HG03060 (cell line): ENCODE measurements at regions not wholly inside any gene's neighbourhood (a gene's known extent, or its start where the extent isn't known, plus 50 kb on each side); places are given as distances from the start of the nearest gene placed in this dataset.
"Not testable (repeated sequence)": the region's sequence is repeated elsewhere in the genome, so short reads cannot be mapped to it uniquely, and the experiment has no call there.

ENCODE experiments used
- ATAC-seq: cut with Tn5 transposase; IDR thresholded peaks from one replicate; pipeline ENCODE4 v1.9.1; 2021; ENCODE audit warnings: low read depth, moderate number of reproducible peaks; ENCODE audit not compliant: unreplicated experiment

DNA sequence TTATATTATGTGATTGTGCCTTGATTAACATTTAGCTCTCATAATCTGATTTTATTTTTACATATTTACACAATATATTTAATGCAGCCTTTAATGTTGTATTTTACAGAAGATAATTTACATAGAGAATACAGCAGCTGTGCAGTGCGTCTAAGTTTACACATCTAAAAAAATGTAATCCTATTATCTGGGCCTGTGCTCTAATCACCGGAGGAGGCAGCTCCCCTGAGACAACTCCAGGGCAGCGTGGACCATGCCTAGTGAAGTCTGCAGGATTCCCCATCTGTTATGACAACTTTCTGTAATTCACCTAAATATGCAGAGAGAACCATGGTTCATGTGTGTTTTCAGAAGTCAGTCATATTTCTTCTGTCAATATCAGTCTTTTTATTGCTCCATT lies 1149.3 kb downstream of the TMEM121 start:
- not testable (repeated sequence) for ATAC-seq

DNA sequence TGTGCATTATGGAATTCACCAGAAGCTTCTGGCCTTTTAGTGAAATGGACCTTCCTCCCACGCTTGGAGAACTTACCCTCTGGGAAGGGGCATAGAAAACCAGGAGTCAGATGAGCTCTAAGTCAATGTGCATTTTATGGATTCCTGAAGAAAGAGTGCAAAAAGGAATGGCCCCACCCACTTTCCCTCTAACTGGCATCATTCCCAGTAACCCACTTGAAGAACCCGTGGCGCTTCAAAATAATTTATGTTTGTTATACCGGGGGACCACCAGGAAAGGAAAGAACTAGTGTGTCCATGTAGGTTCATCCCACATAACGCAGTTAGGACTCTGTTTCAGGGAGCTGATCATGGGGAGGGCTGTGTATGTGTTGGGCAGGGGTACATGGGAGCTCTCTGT lies 1153.4 kb downstream of the TMEM121 start:
- no peak for ATAC-seq

DNA sequence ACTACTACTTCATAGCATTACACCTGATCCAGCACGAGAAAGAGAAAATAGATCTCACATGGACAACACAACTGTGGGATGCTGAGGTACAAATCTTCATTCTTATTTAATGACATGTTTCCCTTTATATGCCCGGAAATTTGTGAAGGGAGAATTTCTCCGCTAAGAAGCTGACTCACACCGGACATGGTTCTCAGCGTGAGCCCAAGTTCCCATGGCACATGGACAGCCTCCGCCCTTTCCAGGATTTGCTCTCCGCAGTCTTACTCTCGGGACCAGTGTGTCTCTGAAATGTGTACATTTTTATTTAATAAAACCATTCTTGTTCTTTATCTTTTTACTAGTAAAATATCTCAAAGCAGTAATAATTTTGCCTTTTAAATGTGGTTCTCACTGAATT lies 1154.8 kb downstream of the TMEM121 start:
- ATAC-seq: no peak

DNA sequence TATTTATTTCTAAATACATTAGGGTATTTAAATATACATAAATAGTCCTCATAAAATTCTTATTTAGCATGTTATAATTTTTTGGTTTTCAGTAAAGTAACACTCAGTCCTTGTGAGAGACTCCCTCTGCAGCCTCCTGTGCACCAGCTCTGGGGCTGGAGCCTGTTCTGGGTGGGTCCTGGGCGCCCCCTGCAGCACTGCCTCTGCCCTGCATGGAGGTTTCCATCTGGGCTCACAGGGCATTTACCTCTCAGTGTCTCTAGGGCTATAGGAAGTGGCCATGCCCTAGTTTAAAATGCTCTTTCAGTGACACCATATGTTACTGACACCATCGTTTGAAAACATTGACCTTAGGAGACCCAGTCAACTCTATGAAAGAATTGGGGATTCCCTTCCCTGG lies 1155.2 kb downstream of the TMEM121 start:
- ATAC-seq: no peak

DNA sequence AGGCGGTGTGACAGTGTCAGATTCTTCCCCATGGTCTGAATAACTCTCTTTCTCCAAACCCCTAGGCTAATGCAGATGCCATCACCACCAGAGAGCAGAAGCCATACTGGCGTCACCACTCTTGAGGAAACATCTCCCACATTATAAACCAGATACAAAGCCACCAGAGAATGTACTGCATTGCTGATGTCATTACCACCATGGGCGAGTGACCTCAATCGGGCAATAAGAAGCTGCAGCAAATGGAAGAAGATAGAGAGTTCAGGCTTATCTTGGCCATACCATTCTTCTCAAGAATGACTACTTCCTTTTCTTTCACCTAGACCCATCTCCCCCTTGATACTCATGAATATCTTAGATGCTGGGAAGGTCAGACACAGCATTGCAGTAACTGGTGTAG lies 1157.2 kb downstream of the TMEM121 start:
- ATAC-seq: no peak

DNA sequence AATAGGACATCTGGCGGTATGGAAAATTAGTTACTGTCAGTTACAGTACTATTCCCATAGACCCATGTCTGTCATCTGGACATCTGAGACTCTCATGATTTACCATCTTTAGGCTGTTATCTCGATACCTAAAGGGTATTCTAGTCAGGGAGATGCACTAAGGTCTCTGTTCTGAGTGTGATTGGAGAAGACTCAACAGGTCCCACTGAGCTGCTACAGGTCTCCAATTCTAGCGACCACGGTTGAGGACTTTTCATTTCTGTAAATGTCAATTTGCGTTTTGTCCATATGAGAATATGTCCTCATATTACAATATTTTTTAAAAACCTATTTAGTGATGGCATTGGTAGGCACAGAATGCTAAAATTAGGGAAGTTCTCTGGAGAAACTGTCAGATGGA lies 1160.2 kb downstream of the TMEM121 start:
- ATAC-seq: no peak

DNA sequence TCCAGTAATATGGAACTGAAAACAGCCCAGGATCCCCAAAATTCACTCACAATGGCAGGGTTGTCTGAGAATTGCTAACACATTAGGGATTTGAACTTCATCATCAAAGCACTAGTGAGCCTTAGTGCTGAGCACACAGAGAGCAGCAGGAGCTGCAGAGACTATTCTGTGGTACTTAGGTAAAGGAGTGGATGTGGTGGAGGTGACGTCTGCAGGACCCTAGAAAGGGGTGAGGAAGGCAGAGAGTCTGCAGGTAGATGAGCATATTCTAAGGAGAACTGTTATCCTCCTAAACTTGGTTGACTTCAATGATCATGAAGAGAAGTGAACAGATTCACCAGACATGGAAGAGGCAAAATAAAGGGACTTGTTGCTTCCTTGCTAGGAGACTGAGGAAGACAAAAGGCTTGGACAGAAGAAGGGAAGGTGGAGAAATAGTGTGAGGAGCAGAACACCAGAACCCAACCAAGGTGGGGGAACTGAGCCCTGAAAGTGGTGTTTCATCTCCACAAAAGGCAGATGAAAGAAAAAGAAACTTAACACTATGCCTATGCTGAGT lies 1164.0 kb downstream of the TMEM121 start:
- no peak for ATAC-seq

DNA sequence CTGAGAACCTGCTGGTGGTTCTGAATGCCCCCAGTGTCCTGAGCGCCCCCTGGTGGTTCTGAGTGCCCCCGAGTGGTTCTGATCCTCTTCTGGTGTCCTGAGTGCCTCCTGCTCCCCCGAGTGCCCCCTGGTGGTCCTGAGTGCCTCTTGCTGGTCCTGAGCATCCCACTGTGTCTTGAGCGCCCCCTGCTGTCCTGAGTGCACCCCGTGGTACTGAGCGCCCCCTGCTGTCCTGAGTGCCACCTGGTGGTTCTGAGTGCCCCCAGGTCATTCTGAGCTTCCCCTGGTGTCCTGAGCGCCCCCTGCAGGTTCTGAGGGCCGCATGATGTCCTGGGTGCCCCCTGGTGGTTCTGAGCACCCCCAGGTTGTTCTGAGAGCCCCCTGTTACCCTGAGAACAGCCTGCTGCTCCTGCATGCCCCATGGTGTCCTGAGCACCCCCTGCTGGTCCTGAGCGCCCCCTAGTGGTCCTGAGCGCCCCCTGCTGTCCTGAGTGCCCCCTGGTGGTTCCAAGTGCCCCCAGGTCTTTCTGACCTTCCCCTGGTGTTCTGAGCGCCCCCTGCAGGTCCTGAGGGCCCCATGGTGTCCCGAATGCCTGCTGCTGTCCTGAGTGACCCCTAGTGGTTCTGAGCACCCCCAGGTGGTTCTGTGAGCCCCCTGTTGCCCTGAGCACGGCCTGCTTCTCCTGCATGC lies 1165.4 kb downstream of the TMEM121 start:
- ATAC-seq: no peak

DNA sequence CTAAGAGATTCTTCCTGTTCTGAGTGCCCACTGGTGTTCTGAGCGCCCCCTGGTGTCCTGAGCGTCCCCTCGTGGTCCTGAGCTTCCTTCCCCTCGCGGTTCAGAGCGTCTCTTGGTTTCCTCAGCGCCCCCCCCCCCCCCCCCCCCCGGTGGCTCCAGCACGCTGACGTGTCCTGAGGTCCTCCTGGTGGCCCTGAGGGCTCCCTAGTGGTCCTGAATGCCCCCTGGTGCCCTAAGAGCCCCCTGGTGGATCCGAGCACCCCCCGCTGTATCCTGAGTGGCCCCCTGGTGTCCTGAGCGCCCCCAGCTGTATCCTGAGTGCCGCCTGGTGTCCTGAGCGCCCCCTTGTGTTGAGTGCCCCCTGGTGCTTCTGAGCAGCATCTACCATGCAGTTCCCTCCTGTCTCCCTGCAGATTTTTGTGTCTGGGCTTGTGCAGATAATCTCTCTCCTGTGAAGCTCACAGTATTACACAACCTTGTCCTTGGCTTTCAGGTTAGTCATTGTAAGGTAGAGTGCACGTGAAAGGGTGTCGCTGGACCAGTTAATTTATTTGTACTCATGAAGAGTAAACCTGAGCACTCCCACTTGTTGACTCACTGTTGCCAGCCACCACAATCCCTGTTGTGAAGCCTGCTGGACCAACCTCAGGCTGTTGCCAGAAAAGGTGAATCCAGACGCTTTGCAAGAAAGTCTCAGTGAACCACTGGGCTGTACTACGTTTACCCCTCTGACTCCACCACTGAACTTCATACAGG lies 1168.4 kb downstream of the TMEM121 start:
- ATAC-seq: no peak

DNA sequence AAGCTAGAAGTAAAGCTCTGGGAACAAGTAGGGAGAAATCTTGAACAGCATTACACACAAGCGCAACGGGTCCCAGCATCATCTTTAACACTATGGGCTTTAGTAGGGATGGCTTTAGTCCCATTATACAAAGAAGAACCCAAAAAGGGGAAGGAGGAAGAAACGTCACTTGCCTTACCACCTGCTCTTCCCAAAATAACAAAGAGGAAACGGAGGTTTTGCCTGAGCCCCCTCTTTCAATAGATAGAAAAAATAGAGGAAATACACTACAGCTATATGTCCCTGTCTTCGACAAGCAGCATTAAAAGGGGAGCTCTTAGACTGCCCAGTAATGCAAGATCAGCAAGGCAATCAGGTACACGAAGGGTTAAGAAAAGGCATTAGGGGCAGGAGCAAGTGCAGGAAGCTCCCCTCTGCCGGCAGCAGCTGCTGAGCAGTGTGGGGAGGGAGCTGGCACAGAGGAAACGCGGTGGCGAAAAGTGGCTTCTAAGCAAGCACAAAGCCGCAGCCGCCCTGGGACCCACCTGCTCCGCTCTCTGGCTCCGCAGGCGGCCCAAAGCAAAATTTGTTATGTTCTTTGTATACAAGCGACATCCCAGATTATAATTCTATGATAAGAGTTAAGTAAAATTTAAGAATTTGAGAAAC lies 1172.4 kb downstream of the TMEM121 start:
- ATAC-seq: not testable (repeated sequence)

DNA sequence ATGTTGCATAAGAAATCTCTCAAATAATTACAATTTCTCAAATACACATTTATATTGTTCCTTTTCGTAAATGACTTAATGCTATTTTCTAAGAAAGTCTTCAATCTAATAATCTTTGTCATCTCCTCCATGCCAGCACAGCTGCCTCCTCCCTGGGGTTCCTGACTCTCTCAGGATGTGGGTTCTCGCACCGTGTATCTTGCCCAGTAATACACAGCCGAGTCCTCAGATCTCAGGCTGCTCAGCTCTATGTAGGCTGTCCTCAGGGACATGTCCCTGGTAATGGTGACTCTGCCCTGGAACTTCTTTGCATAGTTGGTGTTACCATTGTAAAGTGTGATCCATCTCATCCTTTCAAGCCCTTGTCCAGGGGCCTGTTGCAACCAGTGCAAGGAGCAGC lies 1177.3 kb downstream of the TMEM121 start:
- ATAC-seq: not testable (repeated sequence)

DNA sequence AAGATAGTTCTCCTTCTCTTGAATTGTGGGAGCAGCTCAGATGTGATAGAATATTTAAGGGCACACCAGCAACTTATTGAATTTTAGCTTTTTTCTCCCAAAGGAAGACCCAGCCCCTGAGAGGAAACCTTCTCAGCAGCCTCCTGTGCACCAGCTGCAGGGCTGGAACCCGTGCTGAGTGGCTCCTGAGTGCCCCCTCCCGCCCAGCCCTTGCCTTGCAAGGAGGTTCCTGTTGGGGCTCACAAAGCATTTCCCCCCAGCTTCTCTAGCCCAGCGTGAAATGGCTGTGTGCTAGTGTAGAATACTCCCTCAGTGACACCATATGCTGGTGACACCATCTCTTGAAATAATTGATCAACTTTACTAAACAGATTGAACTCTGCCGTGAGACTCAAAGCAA lies 1180.1 kb downstream of the TMEM121 start:
- not testable (repeated sequence) for ATAC-seq

DNA sequence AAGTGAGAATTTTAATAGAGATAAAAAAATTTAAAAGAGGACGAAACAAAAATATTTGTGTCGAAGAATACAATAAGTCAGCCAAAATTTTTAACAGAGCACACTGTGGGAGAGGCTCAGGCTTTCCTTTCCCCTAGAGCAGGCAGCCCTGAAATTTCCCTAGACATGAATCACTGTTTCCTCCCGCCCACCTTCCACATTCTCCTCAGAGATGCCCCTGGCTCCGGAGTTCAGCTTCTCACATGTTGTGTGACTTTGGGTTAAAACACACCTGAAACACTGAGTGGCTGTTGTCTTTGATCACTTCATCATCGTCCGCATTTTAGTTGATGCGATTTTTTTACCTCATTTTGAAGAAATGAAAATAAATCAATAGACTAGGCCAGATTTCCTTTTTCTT lies 1183.8 kb downstream of the TMEM121 start:
- not testable (repeated sequence) for ATAC-seq

DNA sequence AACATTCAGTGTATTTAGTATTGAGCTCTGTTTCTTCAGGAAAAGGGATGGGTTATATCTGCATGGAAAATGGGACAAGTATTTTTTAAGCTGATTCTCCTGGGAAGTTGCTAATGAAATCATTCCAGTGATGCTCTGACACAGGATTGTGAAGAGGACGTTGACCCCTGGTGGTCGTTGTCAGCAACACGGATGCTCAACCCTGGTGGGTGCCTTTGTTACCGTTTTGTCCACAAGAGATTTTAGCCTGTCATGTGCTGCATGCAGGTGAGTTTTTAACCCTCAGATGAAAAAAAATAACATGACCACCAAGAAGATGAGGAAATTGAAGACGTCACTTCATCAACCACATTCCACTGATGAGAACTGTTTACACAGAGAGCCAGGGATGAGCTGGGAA lies 1186.1 kb downstream of the TMEM121 start:
- ATAC-seq: not testable (repeated sequence)

DNA sequence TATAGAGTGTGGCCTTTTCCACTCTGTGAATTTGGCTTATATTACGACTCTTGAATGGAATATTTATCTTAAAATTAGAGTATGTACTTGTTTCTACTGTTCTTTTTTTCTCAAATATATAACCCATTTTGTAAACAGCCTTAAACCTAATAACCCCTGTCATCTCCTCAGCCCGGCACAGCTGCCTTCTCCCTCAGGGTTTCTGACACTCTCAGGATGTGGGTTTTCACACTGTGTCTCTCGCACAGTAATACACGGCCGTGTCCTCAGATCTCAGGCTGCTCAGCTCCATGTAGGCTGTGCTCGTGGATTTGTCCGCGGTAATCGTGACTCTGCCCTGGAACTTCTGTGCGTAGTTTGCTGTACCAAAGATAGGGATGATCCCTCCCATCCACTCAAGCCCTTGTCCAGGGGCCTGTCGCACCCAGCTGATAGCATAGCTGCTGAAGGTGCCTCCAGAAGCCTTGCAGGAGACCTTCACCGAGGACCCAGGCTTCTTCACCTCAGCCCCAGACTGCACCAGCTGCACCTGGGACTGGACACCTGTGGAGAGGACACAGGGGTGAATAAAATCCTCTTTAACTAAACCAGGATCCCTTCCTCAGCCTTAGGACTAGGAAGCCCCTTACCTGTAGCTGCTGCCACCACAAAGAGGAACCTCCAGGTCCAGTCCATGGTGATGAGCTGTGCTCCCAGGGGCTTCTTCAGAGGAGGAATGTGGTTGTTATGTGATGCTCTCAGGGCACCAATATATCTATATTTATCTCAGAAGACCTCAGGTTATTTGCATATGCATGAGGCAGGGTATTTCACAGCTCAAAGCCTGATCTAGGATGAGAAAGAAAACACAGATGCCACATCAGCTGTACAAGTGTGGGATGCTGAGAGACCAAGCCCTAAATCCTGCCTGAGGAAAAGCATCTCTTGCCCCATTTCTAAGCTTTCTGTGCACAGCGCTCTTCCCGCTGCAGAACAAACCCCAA lies 1188.4 kb downstream of the TMEM121 start:
- ATAC-seq: not testable (repeated sequence)

DNA sequence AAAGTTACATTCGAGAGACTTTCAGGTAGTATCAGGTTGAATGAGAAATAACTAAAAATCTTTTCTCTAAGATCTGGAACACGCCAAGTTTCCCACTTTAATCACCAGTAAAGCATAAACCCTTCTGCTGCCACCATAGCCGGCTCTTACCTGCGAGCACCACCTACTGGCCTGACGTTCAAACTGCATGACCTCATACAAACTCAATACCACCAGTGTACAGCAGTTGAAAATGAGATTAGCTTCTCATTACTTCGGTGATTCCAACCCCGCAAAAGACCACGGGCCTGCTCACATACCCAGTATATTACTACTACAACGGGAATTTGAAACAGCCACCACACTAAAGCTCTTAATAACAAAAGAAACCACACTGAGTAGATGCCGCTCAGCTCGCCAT lies 1191.2 kb downstream of the TMEM121 start:
- ATAC-seq: not testable (repeated sequence)

DNA sequence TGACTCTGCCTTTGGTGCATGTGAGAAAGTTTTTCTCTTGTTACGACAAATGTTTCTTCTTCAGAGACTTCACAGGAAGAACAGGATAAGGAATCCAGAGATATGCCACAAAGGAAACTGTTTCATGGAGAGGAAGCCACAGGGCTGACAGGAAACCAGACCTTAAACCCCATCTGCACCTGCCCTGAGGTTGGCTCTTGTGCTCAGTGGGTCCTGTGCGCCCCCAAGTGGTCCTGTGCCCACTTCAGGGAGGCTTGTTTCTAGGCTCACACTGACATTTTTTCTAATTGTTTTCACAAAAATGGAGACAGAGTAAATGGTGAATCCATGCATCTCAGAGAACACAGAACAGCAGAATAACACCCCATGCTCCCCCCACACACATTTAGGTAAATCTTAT lies 1193.5 kb downstream of the TMEM121 start:
- ATAC-seq: not testable (repeated sequence)

DNA sequence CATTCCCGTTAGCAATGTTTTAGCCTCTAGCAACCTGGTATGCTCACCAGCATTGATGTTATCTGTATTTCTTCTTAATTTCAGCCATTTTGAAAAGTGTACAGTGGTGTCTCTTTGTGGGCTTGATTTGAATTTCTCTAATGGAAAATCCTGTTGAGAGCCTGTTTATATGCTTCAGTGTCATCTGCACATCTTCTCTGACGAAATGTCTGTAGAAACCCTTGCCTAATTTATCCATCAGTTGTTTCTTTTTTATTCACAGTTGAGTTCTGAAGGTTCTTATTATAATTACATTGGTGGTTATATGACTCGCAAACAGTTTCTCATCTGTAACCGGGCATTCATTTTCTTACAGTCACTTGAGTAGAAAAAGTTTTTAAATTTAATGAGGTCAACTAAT lies 1195.5 kb downstream of the TMEM121 start:
- ATAC-seq: not testable (repeated sequence)

DNA sequence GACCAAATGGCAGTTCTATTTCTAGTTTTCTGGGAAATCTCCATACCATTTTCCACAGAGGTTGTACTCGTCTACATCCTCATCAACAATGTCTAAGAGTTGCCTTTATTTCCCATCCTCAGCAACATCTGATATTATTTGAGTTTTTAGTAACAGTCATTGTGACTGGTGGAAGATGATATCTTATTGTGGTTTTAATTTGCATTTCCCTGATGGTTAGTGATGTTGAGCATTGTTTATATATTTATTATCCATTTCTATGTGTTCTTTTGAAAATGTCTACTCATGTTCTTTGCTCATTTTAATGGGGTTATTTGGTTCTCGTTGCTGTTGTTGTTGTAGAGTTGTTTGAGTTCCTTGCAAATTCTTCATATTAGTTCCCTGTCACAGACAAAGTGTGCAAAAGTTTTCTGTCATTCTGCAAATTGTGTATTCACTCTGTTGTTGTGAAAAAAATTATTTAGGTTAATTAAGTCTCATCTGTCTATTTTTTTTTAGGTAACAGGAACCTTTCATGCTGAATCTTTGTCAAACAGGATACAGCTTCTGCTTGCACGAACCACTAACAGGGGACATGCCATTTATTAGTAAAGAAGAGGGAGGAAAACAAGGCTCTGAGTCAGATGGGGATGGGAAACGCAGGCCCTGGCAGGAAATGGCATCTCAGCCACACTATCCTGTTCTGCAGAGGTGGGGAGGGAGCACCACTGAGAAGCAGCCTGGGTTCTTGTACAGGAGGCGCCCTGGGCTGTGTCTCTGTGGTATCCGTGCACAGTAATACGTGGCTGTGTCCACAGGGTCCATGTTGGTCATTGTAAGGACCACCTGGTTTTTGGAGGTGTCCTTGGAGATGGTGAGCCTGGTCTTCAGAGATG lies 1196.7 kb downstream of the TMEM121 start:
- ATAC-seq: not testable (repeated sequence)
